Right lobe of liver (tissue), 4 donors: ENCODE measurements at regions not wholly inside any gene's neighbourhood (a gene's known extent, or its start where the extent isn't known, plus 50 kb on each side); places are given as distances from the start of the nearest gene placed in this dataset.

Experiments used
- POLR2A ChIP-seq: fragments of 450-650 bp; IDR thresholded peaks from one replicate; pipeline ENCODE4 v1.6.1; 2017; ENCODE audit warnings: antibody characterized with exemption, mild to moderate bottlenecking
- TF ChIP-seq, protein P1 (sequence below), 4 donors: fragments of 200-600 bp in 3 of 4; fragments of 450-650 bp in 1 of 4; IDR thresholded peaks; one replicate each; pipeline versions ENCODE4 v1.5.1 to v1.8.0; 2016 to 2022; ENCODE audit warnings: antibody characterized with exemption in 4 of 4, mild to moderate bottlenecking in 2 of 4
- donor health status: DM: no; HTN: no; CAD: no.
- donor health status: DM: no; HTN: no; CAD: no.
- donor health status: DM: no; HTN: yes; CAD: no.

DNA sequence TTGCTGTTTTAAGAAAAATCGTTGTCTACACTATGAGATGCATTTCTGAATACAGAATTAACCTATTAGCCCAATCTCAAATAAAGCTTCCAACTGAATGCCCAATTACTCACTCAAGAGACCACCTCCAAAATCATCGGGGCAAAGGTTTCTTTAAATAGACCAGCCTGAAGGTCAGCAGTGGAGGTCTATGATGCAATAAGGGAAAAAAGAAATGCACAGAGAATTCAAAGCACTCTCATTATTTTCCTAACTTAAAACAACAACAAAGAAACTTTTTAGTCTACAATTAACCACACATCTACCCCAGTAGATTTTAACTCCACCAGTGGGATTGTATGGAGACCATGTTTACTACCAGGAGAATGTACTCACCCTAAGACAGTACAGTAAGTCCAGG, 657.7 kb upstream of the CCDC54 start:
- TF ChIP-seq POLR2A, result no peak
- TF ChIP-seq, protein P1, sequence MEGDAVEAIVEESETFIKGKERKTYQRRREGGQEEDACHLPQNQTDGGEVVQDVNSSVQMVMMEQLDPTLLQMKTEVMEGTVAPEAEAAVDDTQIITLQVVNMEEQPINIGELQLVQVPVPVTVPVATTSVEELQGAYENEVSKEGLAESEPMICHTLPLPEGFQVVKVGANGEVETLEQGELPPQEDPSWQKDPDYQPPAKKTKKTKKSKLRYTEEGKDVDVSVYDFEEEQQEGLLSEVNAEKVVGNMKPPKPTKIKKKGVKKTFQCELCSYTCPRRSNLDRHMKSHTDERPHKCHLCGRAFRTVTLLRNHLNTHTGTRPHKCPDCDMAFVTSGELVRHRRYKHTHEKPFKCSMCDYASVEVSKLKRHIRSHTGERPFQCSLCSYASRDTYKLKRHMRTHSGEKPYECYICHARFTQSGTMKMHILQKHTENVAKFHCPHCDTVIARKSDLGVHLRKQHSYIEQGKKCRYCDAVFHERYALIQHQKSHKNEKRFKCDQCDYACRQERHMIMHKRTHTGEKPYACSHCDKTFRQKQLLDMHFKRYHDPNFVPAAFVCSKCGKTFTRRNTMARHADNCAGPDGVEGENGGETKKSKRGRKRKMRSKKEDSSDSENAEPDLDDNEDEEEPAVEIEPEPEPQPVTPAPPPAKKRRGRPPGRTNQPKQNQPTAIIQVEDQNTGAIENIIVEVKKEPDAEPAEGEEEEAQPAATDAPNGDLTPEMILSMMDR (IDR thresholded peaks at IDR 0.05), result no peak
